Nephron (organoid): ENCODE measurements at regions not wholly inside any gene's neighbourhood (a gene's known extent, or its start where the extent isn't known, plus 50 kb on each side); places are given as distances from the start of the nearest gene placed in this dataset.

ENCODE experiments used
- H3K27ac Mint-ChIP-seq, 3 experiments: 2 replicates each; pipeline ENCODE4 v1.8.0; 2020; ENCODE audit warnings: mixed read lengths in 3 of 3, mild to moderate bottlenecking in 2 of 3, moderate library complexity in 1 of 3
- H3K27me3 Mint-ChIP-seq: 2 replicates; pipeline ENCODE4 v1.8.0; 2021; ENCODE audit warnings: low read depth, mild to moderate bottlenecking, moderate library complexity, mixed read lengths
- H3K36me3 Mint-ChIP-seq: 2 replicates; pipeline ENCODE4 v1.8.0; 2020; ENCODE audit warnings: low read depth, mixed read lengths
- H3K4me1 Mint-ChIP-seq: 2 replicates; pipeline ENCODE4 v1.8.0; 2020; ENCODE audit warnings: mixed read lengths
- H3K4me3 Mint-ChIP-seq, 3 experiments: 2 replicates each; pipeline ENCODE4 v1.8.0; 2020; ENCODE audit warnings: mild to moderate bottlenecking in 3 of 3, mixed read lengths in 3 of 3, moderate library complexity in 2 of 3
- H3K9me3 Mint-ChIP-seq: 2 replicates; pipeline ENCODE4 v1.8.0; 2020; ENCODE audit warnings: mixed read lengths
- TF ChIP-seq, protein P1 (sequence below), 3 experiments: fragments of 200-600 bp; sonication (generic); IDR thresholded peaks; one replicate each; pipeline ENCODE4 v1.5.0; 2021; ENCODE audit warnings: antibody characterized with exemption in 3 of 3; ENCODE audit not compliant: unreplicated experiment in 3 of 3

DNA sequence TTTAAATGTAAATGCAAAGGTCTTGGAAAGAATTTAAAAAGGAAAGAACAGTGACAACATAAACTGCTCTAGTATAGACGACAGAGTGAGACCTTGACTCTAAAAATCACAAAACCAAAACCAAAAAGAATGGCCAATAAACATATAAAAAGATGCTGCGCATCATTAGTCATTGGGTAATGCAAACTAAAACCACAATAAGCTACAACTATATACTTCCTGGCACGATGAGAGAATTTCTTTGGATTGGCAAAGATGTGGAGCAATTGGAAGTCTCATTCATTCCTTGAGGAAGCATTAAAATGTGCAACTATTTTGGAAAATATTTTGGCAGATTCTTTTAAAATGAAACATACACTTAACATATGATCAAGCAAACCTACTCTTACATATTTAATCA, 98.7 kb upstream of the ZPLD1 start:
- Mint-ChIP-seq H3K4me1 (no peaks in the 10 kb centered on the region), H3K27me3 (no peaks in the 10 kb centered on the region), H3K36me3 (no peaks in the 10 kb centered on the region), H3K27ac (no peak overlapping the region), H3K9me3 (no peaks in the 10 kb centered on the region), H3K4me3 (no peak overlapping the region)
- TF ChIP-seq, protein P1, sequence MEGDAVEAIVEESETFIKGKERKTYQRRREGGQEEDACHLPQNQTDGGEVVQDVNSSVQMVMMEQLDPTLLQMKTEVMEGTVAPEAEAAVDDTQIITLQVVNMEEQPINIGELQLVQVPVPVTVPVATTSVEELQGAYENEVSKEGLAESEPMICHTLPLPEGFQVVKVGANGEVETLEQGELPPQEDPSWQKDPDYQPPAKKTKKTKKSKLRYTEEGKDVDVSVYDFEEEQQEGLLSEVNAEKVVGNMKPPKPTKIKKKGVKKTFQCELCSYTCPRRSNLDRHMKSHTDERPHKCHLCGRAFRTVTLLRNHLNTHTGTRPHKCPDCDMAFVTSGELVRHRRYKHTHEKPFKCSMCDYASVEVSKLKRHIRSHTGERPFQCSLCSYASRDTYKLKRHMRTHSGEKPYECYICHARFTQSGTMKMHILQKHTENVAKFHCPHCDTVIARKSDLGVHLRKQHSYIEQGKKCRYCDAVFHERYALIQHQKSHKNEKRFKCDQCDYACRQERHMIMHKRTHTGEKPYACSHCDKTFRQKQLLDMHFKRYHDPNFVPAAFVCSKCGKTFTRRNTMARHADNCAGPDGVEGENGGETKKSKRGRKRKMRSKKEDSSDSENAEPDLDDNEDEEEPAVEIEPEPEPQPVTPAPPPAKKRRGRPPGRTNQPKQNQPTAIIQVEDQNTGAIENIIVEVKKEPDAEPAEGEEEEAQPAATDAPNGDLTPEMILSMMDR (IDR thresholded peaks at IDR 0.05; ENCODE audit: unreplicated experiment in 3 of 3): no peak

DNA sequence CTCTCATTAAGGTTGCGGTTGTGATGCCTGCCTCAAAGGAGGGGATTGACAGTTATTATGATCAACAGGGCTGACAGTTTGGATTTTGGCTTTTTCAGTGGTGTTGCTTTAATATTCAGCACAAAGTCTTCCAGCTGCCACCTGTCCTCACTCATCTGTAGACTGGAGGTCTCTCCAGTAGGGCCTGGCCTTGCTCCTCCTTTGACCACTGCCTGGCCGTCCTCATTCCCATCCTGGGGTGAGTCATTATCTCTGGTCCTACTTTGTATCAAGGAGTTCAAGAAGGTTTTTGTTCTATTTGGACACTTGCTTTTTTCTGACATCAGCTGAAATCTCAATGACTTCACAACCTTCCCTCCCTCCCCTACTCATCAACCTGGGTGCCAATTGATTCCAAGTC, 95.1 kb upstream of the ZPLD1 start:
- H3K36me3 Mint-ChIP-seq: no peaks in the 10 kb centered on the region
- peak overlapping the region in 1 of 3 experiments; percentile 2 for H3K27ac Mint-ChIP-seq
- H3K9me3 Mint-ChIP-seq: no peaks in the 10 kb centered on the region
- no peaks in the 10 kb centered on the region for H3K4me1 Mint-ChIP-seq
- no peak overlapping the region for H3K4me3 Mint-ChIP-seq
- no peaks in the 10 kb centered on the region for H3K27me3 Mint-ChIP-seq
- TF ChIP-seq, protein P1 (IDR thresholded peaks at IDR 0.05; ENCODE audit: unreplicated experiment in 3 of 3): no peak

DNA sequence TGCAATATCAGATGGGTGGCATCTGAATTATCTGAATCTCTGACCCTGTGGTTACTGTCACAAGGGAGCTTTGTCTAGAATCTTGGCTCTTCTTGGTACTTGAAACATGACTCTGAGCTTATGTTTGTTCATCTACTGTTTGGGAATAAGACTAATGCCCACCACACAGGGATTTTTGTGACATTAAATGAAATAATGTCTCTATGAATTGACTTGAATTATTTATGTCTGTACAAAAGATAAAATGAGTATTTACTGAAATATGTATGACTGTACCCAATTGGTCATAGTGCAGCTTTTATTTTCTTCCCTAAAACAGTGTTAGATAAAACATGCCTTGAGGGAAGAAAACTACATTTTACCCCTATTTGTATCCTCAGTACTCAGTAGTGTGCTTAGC, 87.9 kb upstream of the ZPLD1 start:
- H3K9me3 Mint-ChIP-seq: no peaks in the 10 kb centered on the region
- TF ChIP-seq, protein P1 (IDR thresholded peaks at IDR 0.05; ENCODE audit: unreplicated experiment in 3 of 3): no peak
- no peaks in the 10 kb centered on the region for H3K4me1 Mint-ChIP-seq
- no peaks in the 10 kb centered on the region for H3K36me3 Mint-ChIP-seq
- H3K27ac Mint-ChIP-seq: no peak overlapping the region
- H3K4me3 Mint-ChIP-seq: no peak overlapping the region
- no peaks in the 10 kb centered on the region for H3K27me3 Mint-ChIP-seq

DNA sequence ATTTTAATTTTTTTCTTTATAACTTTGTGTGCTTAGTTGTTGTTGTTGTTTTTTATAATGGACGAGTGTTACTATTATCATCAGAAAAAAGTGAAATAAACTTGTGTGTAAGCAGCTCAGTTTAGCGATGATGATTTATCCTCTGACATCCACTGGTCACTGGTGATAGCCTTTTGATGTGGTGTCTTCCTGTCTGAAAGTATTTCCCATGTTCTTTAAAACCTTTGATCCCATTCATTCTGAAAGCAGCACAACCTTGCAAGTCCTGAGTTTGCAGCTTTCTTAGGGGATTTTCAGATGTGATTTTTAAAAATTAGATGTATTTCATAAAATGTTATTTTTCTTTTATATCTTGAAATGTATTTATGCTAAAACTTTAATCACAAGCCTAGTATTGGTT, 85.9 kb upstream of the ZPLD1 start:
- H3K4me3 Mint-ChIP-seq: no peak overlapping the region
- no peak overlapping the region for H3K27ac Mint-ChIP-seq
- no peaks in the 10 kb centered on the region for H3K4me1 Mint-ChIP-seq
- no peaks in the 10 kb centered on the region for H3K27me3 Mint-ChIP-seq
- no peaks in the 10 kb centered on the region for H3K9me3 Mint-ChIP-seq
- H3K36me3 Mint-ChIP-seq: no peaks in the 10 kb centered on the region
- TF ChIP-seq, protein P1 (IDR thresholded peaks at IDR 0.05; ENCODE audit: unreplicated experiment in 3 of 3): no peak

DNA sequence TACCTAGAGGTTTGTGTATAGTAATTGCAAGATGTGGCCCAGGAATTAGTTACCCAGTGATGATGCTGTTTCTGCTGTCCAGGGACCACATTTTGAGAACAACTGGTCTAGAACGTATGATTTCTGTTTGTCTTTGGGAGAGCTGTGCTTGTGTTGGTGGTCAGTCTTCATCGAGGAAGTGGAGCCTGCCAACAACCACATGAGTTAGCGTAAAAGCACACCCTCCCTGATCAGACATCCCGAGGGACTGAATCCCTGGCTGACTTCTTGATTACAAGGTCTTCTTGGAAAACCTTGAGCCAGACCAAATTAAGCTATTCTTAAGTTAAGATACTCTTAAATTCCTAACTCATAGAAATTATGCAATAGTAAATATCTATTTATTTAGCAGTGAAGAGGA, 81.7 kb upstream of the ZPLD1 start:
- no peaks in the 10 kb centered on the region for H3K36me3 Mint-ChIP-seq
- H3K4me1 Mint-ChIP-seq: no peaks in the 10 kb centered on the region
- no peak overlapping the region for H3K4me3 Mint-ChIP-seq
- TF ChIP-seq, protein P1 (IDR thresholded peaks at IDR 0.05; ENCODE audit: unreplicated experiment in 3 of 3): no peak
- no peaks in the 10 kb centered on the region for H3K9me3 Mint-ChIP-seq
- H3K27me3 Mint-ChIP-seq: no peaks in the 10 kb centered on the region
- H3K27ac Mint-ChIP-seq: no peak overlapping the region

DNA sequence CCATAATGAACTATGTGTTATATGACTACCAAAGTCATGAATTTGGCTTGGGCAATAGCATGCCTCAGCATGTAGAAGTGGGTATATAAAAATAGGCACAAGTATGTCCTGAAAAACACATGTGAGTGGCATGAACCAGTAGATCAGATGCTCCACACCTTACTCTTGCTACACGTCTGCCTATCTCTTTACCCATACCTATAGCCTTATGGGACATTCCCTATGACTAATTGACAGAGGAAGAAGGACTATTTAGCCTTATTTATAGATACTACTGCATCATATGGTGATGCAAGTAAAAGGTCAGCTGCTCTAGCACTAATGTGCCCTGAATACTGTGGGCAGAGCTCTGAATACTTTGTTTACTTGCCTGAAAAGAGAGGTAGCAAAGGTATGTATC, 81.0 kb upstream of the ZPLD1 start:
- TF ChIP-seq, protein P1 (IDR thresholded peaks at IDR 0.05; ENCODE audit: unreplicated experiment in 3 of 3): no peak

More for the DNA sequence above, 81.0 kb upstream of the ZPLD1 start:
- Mint-ChIP-seq H3K36me3 (no peaks in the 10 kb centered on the region), H3K27ac (no peak overlapping the region), H3K4me1 (no peaks in the 10 kb centered on the region), H3K9me3 (no peaks in the 10 kb centered on the region), H3K4me3 (no peak overlapping the region), H3K27me3 (no peaks in the 10 kb centered on the region)
